Ovary (tissue), 3 donors: ENCODE measurements at regions not wholly inside any gene's neighbourhood (a gene's known extent, or its start where the extent isn't known, plus 50 kb on each side); places are given as distances from the start of the nearest gene placed in this dataset.
"Not testable (repeated sequence)": the region's sequence is repeated elsewhere in the genome, so short reads cannot be mapped to it uniquely, and the experiment has no call there.

Source experiments
- EP300 ChIP-seq: sonication (generic); formaldehyde crosslinking; IDR thresholded peaks from one replicate; pipeline ENCODE4 v1.6.1; 2017; ENCODE audit warnings: antibody characterized with exemption
- POLR2A ChIP-seq: fragments of 450-650 bp; IDR thresholded peaks from one replicate; pipeline ENCODE4 v1.6.1; 2017; ENCODE audit warnings: antibody characterized with exemption, mild to moderate bottlenecking, moderate library complexity
- TF ChIP-seq, protein P1 (sequence below), 3 donors: fragments of 450-650 bp in 2 of 3; fragments of 200-600 bp in 1 of 3; IDR thresholded peaks; one replicate each; pipeline versions ENCODE4 v1.5.1 to v1.8.0; 2016 to 2022; ENCODE audit warnings: antibody characterized with exemption in 3 of 3, mild to moderate bottlenecking in 1 of 3
- donor health status: DM: no; HTN: no; CAD: no.

DNA sequence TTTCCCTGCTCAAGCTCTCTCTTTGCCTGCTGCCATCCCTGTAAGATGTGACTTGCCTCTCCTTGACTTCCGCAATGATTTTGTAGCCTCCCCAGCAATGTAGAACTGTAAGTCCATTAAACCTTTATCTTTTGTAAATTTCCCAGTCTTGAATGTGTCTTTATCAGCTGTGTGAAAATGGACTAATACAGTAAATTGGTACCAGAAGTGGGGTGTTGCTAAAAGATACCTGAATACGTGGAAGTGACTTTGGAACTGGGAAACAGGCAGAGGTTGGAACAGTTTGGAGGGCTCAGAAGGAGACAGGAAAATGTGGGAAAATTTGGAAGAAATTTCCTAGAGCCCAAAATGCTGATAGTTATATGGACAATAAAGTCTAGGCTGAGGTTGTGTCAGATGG, 184.6 kb upstream of the EEF2KMT start:
- TF ChIP-seq, protein P1, sequence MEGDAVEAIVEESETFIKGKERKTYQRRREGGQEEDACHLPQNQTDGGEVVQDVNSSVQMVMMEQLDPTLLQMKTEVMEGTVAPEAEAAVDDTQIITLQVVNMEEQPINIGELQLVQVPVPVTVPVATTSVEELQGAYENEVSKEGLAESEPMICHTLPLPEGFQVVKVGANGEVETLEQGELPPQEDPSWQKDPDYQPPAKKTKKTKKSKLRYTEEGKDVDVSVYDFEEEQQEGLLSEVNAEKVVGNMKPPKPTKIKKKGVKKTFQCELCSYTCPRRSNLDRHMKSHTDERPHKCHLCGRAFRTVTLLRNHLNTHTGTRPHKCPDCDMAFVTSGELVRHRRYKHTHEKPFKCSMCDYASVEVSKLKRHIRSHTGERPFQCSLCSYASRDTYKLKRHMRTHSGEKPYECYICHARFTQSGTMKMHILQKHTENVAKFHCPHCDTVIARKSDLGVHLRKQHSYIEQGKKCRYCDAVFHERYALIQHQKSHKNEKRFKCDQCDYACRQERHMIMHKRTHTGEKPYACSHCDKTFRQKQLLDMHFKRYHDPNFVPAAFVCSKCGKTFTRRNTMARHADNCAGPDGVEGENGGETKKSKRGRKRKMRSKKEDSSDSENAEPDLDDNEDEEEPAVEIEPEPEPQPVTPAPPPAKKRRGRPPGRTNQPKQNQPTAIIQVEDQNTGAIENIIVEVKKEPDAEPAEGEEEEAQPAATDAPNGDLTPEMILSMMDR (IDR thresholded peaks at IDR 0.05) = not testable (repeated sequence)
- not testable (repeated sequence) for TF ChIP-seq POLR2A, EP300
